Activated CD8-positive, alpha-beta T cell treated with anti-CD3 and anti-CD28 coated beads, Interleukin-2, amount 10 ng/mL, durations not matched to agents 7 days and 5 days (primary cell): ENCODE measurements at regions not wholly inside any gene's neighbourhood (a gene's known extent, or its start where the extent isn't known, plus 50 kb on each side); places are given as distances from the start of the nearest gene placed in this dataset.

Source experiments
- ATAC-seq: fragments of 150-1000 bp; cut with Tn5 transposase; one replicate; pipeline ENCODE4 v1.10.0; 2021; ENCODE audit warnings: moderate library complexity
- CTCF ChIA-PET: fragments of 350-600 bp; sonication (Branson Sonifier 250); formaldehyde crosslinking; loops from one replicate; lab custom pipeline; 2021; ENCODE audit warnings: antibody characterized with exemption; lab: Charles Lee
- POLR2A ChIA-PET: fragments of 350-600 bp; sonication (Branson Sonifier 250); formaldehyde crosslinking; loops from one replicate; lab custom pipeline; 2021; ENCODE audit warnings: antibody characterized with exemption; lab: Charles Lee
- DNase-seq: peaks from one replicate; pipeline ENCODE4 v3.0.0-alpha.2; 2020
- H3K27ac Mint-ChIP-seq: one replicate; pipeline ENCODE4 v1.8.0; 2021; ENCODE audit warnings: mild to moderate bottlenecking, mixed read lengths
- H3K27me3 Mint-ChIP-seq: one replicate; pipeline ENCODE4 v1.8.0; 2021; ENCODE audit warnings: low read depth, mixed read lengths
- H3K36me3 Mint-ChIP-seq: one replicate; pipeline ENCODE4 v1.8.0; 2021; ENCODE audit warnings: low read depth, mixed read lengths
- H3K4me1 Mint-ChIP-seq: one replicate; pipeline ENCODE4 v1.8.0; 2021; ENCODE audit warnings: low read depth, mixed read lengths
- H3K4me3 Mint-ChIP-seq: one replicate; pipeline ENCODE4 v1.8.0; 2021; ENCODE audit warnings: mild to moderate bottlenecking, mixed read lengths
- H3K9me3 Mint-ChIP-seq: one replicate; pipeline ENCODE4 v1.8.0; 2022; ENCODE audit warnings: mixed read lengths; ENCODE audit not compliant: insufficient read depth

GRCh38 chr5:54927097-54927746 is 58.2 kb downstream of the ESM1 start:
- ChIA-PET CTCF (interaction anchor here (0.6 to 5.2 kb wide), 5 partner anchors 18 to 1032 kb away, joined by 3 to 33 read pairs (median 5); partner anchors contain the start of gene GPX8), POLR2A (interaction anchor here (0.7 kb wide), 1 partner anchor 15 kb away, joined by 3 read pairs; no protein-coding TSS in a partner anchor)
- no peak for DNase-seq
- Mint-ChIP-seq H3K9me3 (peaks cover 19% of the 10 kb centered on the region), H3K36me3 (peaks cover 22% of the 10 kb centered on the region), H3K4me3 (no peak overlapping the region), H3K27ac (peak overlapping the region; percentile 26), H3K27me3 (peaks cover 4% of the 10 kb centered on the region), H3K4me1 (peaks cover 17% of the 10 kb centered on the region)
- ATAC-seq, result peak; percentile 47

GRCh38 chr5:54924487-54924886 is 60.9 kb downstream of the ESM1 start:
- CTCF ChIA-PET, result interaction anchor here (0.7 to 5.2 kb wide), 4 partner anchors 18 to 279 kb away, joined by 3 to 33 read pairs (median 3); no protein-coding TSS in a partner anchor
- peaks cover 29% of the 10 kb centered on the region for H3K36me3 Mint-ChIP-seq
- ATAC-seq (no peak), DNase-seq (no peak)
- peaks cover 19% of the 10 kb centered on the region for H3K9me3 Mint-ChIP-seq
- POLR2A ChIA-PET, result no interaction called here
- H3K27me3 Mint-ChIP-seq, result peaks cover 18% of the 10 kb centered on the region
- H3K27ac Mint-ChIP-seq, result no peak overlapping the region
- H3K4me1 Mint-ChIP-seq, result peaks cover 17% of the 10 kb centered on the region
- H3K4me3 Mint-ChIP-seq, result no peak overlapping the region

GRCh38 chr5:54917323-54917722 is 68.1 kb downstream of the ESM1 start:
- Mint-ChIP-seq H3K27ac (no peak overlapping the region), H3K27me3 (peaks cover 55% of the 10 kb centered on the region), H3K4me3 (no peak overlapping the region), H3K36me3 (peaks cover 11% of the 10 kb centered on the region), H3K9me3 (no peaks in the 10 kb centered on the region), H3K4me1 (peaks cover 3% of the 10 kb centered on the region)
- POLR2A ChIA-PET, result no interaction called here
- no peak for ATAC-seq
- CTCF ChIA-PET, result interaction anchor here (1.5 to 2.5 kb wide), 2 partner anchors 11 to 229 kb away, joined by 3 to 8 read pairs; no protein-coding TSS in a partner anchor
- no peak for DNase-seq

GRCh38 chr5:54915466-54916027 is 69.8 kb downstream of the ESM1 start:
- Mint-ChIP-seq H3K27me3 (peaks cover 51% of the 10 kb centered on the region), H3K4me3 (no peak overlapping the region), H3K27ac (no peak overlapping the region), H3K4me1 (peaks cover 5% of the 10 kb centered on the region), H3K36me3 (peaks cover 7% of the 10 kb centered on the region), H3K9me3 (no peaks in the 10 kb centered on the region)
- no peak for ATAC-seq
- DNase-seq, result no peak
- CTCF ChIA-PET, result interaction anchor here (1.5 to 2.5 kb wide), 4 partner anchors 9 to 231 kb away, joined by 3 to 10 read pairs (median 8); no protein-coding TSS in a partner anchor
- POLR2A ChIA-PET, result no interaction called here

GRCh38 chr5:54912021-54912420 is 73.4 kb downstream of the ESM1 start:
- ChIA-PET CTCF (interaction anchor here (1.2 to 11.8 kb wide), 5 partner anchors 31 to 247 kb away, joined by 4 to 124 read pairs (median 5); partner anchors contain the start of gene GPX8), POLR2A (interaction anchor here (1.0 kb wide), 1 partner anchor 193 kb away, joined by 3 read pairs; no protein-coding TSS in a partner anchor)
- no peak overlapping the region for H3K27ac Mint-ChIP-seq
- peaks cover 52% of the 10 kb centered on the region for H3K27me3 Mint-ChIP-seq
- ATAC-seq (no peak), DNase-seq (no peak)
- no peaks in the 10 kb centered on the region for H3K36me3 Mint-ChIP-seq
- H3K4me1 Mint-ChIP-seq, result peaks cover 25% of the 10 kb centered on the region
- no peak overlapping the region for H3K4me3 Mint-ChIP-seq
- no peaks in the 10 kb centered on the region for H3K9me3 Mint-ChIP-seq

- Mint-ChIP-seq H3K27ac (no peak overlapping the region), H3K36me3 (no peaks in the 10 kb centered on the region), H3K27me3 (peaks cover 39% of the 10 kb centered on the region), H3K4me3 (no peak overlapping the region), H3K4me1 (peaks cover 30% of the 10 kb centered on the region), H3K9me3 (no peaks in the 10 kb centered on the region)
- POLR2A ChIA-PET, result no interaction called here
- CTCF ChIA-PET, result interaction anchor here (1.3 to 11.8 kb wide), 5 partner anchors 33 to 249 kb away, joined by 3 to 124 read pairs (median 39); partner anchors contain the start of gene GPX8
- DNase-seq (no peak), ATAC-seq (no peak)
Observed at GRCh38 chr5:54909911-54910870, 75.2 kb downstream of the ESM1 start.

GRCh38 chr5:54908774-54909525 is 76.4 kb downstream of the ESM1 start:
- no peak for DNase-seq
- Mint-ChIP-seq H3K27me3 (peaks cover 33% of the 10 kb centered on the region), H3K4me3 (no peak overlapping the region), H3K4me1 (peaks cover 40% of the 10 kb centered on the region), H3K36me3 (no peaks in the 10 kb centered on the region), H3K27ac (peak overlapping the region; percentile 16), H3K9me3 (no peaks in the 10 kb centered on the region)
- ATAC-seq, result no peak
- POLR2A ChIA-PET, result no interaction called here
- CTCF ChIA-PET, result interaction anchor here (1.0 to 11.8 kb wide), 14 partner anchors 16 to 263 kb away, joined by 3 to 124 read pairs (median 7); partner anchors contain the start of genes CDC20B and GPX8

GRCh38 chr5:54905942-54906537 is 79.4 kb downstream of the ESM1 start:
- no peak overlapping the region for H3K27ac Mint-ChIP-seq
- peaks cover 64% of the 10 kb centered on the region for H3K4me1 Mint-ChIP-seq
- CTCF ChIA-PET, result interaction anchor here (0.7 to 11.8 kb wide), 62 partner anchors 9 to 664 kb away, joined by 3 to 171 read pairs (median 4); partner anchors contain the start of genes CDC20B, GPX8, GZMA and SNX18
- no peak for ATAC-seq
- H3K4me3 Mint-ChIP-seq, result no peak overlapping the region
- H3K36me3 Mint-ChIP-seq, result no peaks in the 10 kb centered on the region
- H3K9me3 Mint-ChIP-seq, result no peaks in the 10 kb centered on the region
- POLR2A ChIA-PET, result interaction anchor here (1.2 kb wide), 1 partner anchor 196 kb away, joined by 3 read pairs; the partner anchor contains the start of gene GZMA
- H3K27me3 Mint-ChIP-seq, result peaks cover 24% of the 10 kb centered on the region
- peak; percentile 86 for DNase-seq

- ATAC-seq, result no peak
- CTCF ChIA-PET, result interaction anchor here (0.6 to 11.8 kb wide), 35 partner anchors 10 to 415 kb away, joined by 3 to 171 read pairs (median 8); partner anchors contain the start of genes CDC20B, ESM1, GPX8 and GZMA
- Mint-ChIP-seq H3K27ac (no peak overlapping the region), H3K4me1 (peaks cover 62% of the 10 kb centered on the region), H3K36me3 (no peaks in the 10 kb centered on the region), H3K9me3 (no peaks in the 10 kb centered on the region), H3K27me3 (peaks cover 22% of the 10 kb centered on the region), H3K4me3 (no peak overlapping the region)
- POLR2A ChIA-PET, result no interaction called here
- no peak for DNase-seq
Observed at GRCh38 chr5:54905246-54905795, 80.1 kb downstream of the ESM1 start.

- Mint-ChIP-seq H3K4me3 (no peak overlapping the region), H3K27me3 (peaks cover 24% of the 10 kb centered on the region), H3K9me3 (no peaks in the 10 kb centered on the region), H3K27ac (no peak overlapping the region), H3K4me1 (peaks cover 54% of the 10 kb centered on the region), H3K36me3 (no peaks in the 10 kb centered on the region)
- ChIA-PET CTCF (interaction anchor here (1.0 to 11.8 kb wide), 18 partner anchors 10 to 257 kb away, joined by 3 to 171 read pairs (median 9); partner anchors contain the start of genes ESM1 and GPX8), POLR2A (no interaction called here)
- ATAC-seq (no peak), DNase-seq (no peak)
Observed at GRCh38 chr5:54904425-54904824, 81.0 kb downstream of the ESM1 start.
